CD4-positive, alpha-beta T cell treated with Interleukin-4 for 1 hour (primary cell): ENCODE measurements at regions not wholly inside any gene's neighbourhood (a gene's known extent, or its start where the extent isn't known, plus 50 kb on each side); places are given as distances from the start of the nearest gene placed in this dataset.
"Not testable (repeated sequence)": the region's sequence is repeated elsewhere in the genome, so short reads cannot be mapped to it uniquely, and the experiment has no call there.

Source experiments
- DNase-seq, 2 donors: peaks; one replicate each; pipeline ENCODE4 v3.0.0-alpha.2; 2020 to 2022

- DNase-seq: no peak
Measured at GRCh38 chr13:71210861-71211260, 656.1 kb downstream of the DACH1 start.

- no peak for DNase-seq
Measured at GRCh38 chr13:71209217-71209616, 657.8 kb downstream of the DACH1 start.

DNA sequence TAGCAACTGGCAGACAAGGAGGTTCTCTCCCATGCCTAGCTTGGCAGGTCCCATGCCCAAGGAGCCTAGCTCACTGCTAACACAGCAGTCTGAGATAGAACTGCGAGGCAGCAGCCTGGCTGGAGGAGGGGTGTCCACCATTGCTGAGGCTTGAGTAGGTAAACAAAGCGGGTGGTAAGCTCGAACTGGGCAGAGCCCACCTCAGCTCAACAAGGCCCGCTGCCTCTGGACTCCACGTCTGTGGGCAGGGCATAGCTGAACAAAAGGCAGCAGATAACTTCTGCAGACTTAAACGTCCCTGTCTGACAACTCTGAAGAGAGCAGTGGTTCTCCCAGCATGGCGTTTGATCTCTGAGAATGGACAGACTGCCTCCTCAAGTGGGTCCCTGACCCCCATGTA is 682.4 kb downstream of the DACH1 start:
- DNase-seq: not testable (repeated sequence)

DNA sequence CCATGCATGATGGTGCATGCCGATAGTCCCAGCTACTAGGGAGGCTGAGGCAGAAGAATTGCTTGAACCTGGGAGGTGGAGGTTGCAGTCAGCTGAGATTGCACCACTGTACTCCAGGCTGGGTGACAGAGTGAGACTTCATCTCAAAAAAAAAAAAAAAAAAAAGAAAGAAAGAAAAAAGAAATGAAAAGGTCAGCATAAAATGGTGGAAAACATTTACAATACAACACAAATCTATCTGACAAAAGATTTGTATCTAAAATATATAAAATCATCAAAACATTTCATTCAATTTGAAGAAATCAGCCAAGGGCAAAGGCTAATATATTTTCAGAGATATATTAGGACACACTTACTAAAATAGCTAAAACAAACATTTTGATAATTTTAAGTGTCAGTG is 683.7 kb downstream of the DACH1 start:
- DNase-seq: not testable (repeated sequence)

DNA sequence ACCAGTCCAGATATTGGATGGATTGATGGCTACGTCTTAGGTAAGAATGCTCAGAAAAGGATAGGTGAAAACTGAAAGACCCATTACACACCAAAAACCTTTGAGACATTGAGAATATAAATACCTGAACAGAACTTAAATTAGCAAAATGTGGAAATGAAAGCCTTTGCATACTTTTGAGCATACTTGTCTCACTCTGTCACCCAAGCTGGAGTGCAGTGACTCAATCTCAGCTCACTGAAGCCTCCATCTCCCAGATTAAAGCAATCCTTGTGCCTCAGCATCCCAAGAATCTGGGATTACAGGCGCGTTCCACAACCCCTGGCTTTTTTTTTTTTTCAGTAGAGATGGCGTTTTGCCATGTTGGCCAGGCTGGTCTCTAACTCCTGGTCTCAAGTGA is 695.3 kb downstream of the DACH1 start:
- no peak for DNase-seq

DNA sequence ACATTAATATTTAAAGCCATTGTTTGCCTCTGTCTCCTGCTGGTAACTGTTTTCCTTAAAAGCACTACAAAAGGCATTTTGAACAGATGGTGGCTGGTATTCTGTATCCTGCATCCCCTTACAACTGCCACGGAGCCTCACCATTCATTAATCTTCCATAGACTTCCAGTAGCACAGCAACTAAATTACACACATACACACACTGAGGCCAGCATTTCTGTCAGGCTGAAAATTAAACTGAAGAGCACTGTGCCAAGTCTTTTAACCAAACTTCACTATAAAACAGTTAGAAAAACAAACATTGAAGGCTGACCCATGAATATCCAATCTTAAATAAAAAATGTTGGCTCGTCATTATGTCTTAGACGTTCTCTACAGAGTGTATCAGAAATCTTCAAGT is 697.8 kb downstream of the DACH1 start:
- DNase-seq: no peak

GRCh38 chr13:71156550-71156949 is 710.5 kb downstream of the DACH1 start:
- no peak for DNase-seq

GRCh38 chr13:71149498-71150363 is 717.3 kb downstream of the DACH1 start:
- no peak for DNase-seq

- DNase-seq: no peak
Measured at GRCh38 chr13:71149046-71149445, 718.0 kb downstream of the DACH1 start.

DNA sequence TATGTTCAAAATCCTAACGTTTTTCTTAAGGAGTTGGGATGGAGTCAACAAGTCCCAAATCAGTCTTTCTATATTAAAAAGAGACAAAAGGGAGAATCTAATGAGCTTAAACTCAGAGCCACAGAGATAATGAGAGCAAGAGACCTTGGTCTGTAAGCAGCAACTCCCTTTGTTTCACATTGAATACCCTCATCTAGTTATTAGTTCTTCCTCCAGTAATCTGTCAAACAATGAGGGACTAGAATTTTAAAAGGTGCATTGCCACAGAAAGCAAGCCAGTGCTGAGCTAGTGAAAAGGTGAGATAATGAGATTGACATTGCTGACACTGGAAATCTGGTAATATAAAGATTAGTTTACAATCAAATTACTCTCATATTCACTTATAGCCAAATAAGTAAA is 718.6 kb downstream of the DACH1 start:
- DNase-seq: no peak

DNA sequence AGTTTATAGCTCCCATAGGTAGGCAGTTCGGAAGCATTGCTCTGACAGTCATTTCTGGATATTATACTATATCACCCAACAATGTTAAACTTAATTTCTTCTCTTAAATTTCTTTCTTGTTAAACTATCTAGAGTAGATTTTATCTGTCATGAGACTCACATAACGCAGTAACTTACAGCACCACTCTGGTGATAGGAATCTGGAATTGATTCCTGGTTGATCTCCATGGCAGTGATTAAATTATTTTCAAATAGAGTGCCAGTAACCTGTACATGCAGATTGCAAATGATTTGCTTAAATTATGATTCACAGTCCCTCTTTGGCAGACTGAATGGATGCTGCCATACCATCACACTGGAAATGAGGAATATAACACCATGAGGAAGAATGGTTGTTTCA is 722.1 kb downstream of the DACH1 start:
- DNase-seq: no peak

- DNase-seq: no peak
Measured at GRCh38 chr13:71137101-71137500, 729.9 kb downstream of the DACH1 start.

DNA sequence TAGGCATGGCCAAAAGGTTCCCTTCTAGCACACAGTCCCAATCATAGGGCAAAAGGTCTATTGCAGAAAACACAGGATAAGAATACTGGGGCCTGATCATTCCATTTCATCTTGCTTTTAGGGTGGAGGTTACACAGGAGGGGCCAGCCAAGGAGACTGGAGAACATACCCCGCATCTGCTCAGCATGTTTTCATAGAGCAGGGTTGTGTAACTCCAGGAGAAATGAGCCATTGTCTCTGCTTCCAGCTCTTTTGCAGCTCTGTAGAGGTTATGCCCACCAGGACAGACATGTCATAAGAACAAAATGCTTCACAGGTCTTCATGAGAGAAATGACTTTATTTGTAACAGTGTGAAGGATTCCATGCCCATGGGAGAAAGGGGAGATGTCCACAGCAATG is 742.8 kb downstream of the DACH1 start:
- DNase-seq: no peak

DNA sequence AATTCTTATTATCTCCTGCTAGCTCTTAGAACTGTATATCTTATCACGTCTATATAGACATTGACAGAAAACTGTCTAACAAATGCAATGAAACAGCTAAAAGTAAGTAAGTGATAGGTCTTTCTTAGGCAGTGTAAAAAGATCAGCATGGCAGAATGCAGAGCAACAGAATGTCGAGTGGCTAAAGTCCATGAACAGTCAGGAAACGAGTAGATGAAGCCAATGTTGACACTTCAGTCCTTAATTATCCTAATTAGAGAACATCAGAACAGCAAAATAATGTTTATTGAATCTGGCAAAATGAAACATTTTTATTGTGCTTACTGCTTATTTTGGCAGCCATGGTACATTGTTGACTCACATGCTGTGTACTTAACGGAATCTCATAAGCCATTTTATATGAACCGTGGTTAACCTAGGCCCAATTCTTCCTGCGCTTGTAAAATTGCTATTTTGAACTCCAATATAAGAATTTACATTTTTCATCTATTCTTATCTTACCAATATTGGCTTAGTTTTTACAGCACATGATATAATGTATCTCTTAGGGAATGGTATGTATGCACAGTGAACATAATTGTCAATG is 748.1 kb downstream of the DACH1 start:
- DNase-seq: no peak

DNA sequence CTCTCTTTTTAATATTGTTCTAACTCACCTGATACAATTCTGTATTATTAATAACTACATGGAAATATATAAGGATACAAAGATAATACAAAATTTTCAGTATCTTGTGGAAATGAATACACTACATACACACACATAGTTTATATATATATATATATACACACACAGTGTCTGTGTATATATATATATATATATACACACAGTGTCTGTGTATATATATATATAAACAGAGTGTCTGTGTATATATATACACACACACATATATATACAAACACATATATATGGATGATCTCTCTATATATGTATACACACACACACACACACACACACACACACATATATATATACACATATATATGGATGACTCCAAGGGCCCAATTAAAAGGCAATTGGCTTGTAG is 749.1 kb downstream of the DACH1 start:
- no peak for DNase-seq

- no peak for DNase-seq
Measured at GRCh38 chr13:71115301-71115700, 751.7 kb downstream of the DACH1 start.

DNA sequence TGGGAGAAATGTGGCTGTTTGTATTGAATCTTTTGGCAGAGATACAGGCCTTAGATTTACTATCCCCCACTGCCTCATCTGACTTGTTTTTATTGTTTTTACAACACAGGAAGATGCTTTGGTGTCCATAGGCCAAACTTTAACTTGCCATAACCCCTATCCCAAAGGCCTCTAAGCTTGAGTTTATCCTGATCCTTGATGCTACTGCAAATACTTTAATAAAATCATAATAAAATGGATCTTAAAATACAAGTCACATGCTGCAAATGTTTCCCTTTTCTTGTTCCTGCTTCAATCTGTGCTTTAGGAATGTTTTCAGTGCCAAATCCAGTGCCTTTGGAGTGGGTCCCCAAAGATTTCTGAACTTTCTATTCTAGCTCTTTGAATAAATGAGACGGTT is 770.6 kb downstream of the DACH1 start:
- no peak for DNase-seq

GRCh38 chr13:71090990-71091389 is 776.0 kb downstream of the DACH1 start:
- DNase-seq: no peak

DNA sequence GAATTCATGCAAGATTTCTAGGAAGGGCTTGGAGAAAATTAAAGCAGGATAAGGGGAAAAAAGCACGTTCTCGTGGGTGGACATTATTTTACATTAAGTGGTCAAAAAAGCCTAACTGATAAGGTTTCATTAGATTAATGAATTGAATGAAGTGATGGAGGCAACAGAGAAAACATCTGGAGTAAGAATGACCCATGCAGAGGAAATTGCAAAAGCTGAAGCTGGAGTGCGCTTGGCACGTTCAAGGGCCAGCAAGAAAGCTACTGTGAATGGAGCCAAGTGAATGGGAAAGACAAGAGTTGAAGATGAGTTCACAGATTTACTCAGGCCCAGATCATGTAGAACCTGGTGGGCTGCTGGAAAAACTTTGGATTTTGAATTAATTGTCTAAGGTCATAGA is 777.9 kb downstream of the DACH1 start:
- DNase-seq: no peak

GRCh38 chr13:71087432-71087831 is 779.6 kb downstream of the DACH1 start:
- no peak for DNase-seq

GRCh38 chr13:71087006-71087405 is 780.0 kb downstream of the DACH1 start:
- no peak for DNase-seq

DNA sequence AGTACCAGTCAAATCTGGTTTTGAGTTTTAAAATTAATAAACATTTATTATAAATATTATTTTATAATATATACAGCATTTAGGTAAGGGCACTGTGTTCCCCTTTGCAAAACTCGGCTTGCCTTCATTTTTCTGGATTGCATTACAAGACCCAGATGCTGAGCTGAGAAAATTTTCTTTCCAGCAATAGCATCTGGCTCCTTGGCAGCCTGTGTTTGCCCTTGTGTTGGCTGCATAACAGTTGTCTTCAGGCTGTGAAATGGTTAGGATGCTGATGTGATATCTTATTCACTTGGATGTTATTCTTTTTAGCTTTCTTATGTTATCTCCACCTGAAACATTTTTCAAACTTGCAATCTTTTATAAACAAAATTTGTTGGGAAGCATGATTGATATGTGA is 784.4 kb downstream of the DACH1 start:
- DNase-seq: no peak

GRCh38 chr13:71079638-71080037 is 787.4 kb downstream of the DACH1 start:
- DNase-seq: no peak

DNA sequence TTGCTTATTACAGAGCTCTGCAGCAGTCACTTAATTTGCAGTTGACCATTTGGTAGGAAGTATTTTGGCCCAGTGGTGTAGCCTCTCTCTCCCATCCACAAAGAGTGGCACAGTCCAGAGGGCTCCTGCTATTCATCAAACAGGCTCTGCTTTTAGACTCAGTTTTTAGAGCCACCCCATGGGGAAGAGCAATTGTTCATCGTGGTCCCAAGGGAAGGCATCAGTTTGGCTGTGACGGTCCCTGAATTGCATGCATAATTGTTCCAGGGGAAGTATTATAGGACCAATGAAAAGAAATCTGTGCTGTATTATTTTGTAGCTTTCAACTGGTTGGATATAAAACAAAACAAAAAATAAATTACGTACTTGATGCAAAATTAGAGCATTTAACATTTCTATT is 799.0 kb downstream of the DACH1 start:
- DNase-seq: no peak
